Lung (tissue), 11 donors: ENCODE measurements at regions not wholly inside any gene's neighbourhood (a gene's known extent, or its start where the extent isn't known, plus 50 kb on each side); places are given as distances from the start of the nearest gene placed in this dataset.

Experiments
- ATAC-seq: fragments of 200-7000 bp; cut with Tn5 transposase; one replicate; pipeline ENCODE4 v1.9.1; 2020; ENCODE audit warnings: moderate number of reproducible peaks; ENCODE audit not compliant: insufficient read depth, low FRiP score
- DNase-seq, 3 donors: peaks; one replicate each; pipeline ENCODE4 v3.0.0-alpha.2; 2013 to 2017
- H3K27ac ChIP-seq, 2 donors: one replicate each; pipeline ENCODE4 v1.5.1; 2013; ENCODE audit warnings: mild to moderate bottlenecking in 2 of 2, moderate library complexity in 2 of 2, control low read depth in 1 of 2, inconsistent platforms in 1 of 2, low read depth in 1 of 2, low read length in 1 of 2
- H3K27me3 ChIP-seq, 3 donors: one replicate each; pipeline ENCODE4 v1.5.1; 2013; ENCODE audit warnings: low read length in 2 of 3; ENCODE audit not compliant: control insufficient read depth in 3 of 3, insufficient read depth in 3 of 3
- H3K36me3 ChIP-seq, 4 donors: one replicate each; pipeline ENCODE4 v1.5.1; 2013; ENCODE audit warnings: low read length in 4 of 4, mild to moderate bottlenecking in 1 of 4, moderate library complexity in 1 of 4; ENCODE audit not compliant: control insufficient read depth in 4 of 4, insufficient read depth in 4 of 4
- H3K4me1 ChIP-seq, 5 donors: one replicate each; pipeline ENCODE4 v1.5.1; 2013; ENCODE audit warnings: low read length in 5 of 5, mild to moderate bottlenecking in 2 of 5, moderate library complexity in 1 of 5; ENCODE audit not compliant: control insufficient read depth in 5 of 5, insufficient read depth in 5 of 5
- H3K4me3 ChIP-seq: one replicate; pipeline ENCODE4 v1.5.1; 2013; ENCODE audit warnings: mild to moderate bottlenecking, control low read depth, moderate library complexity
- H3K9ac ChIP-seq, 2 donors: one replicate each; pipeline ENCODE4 v1.5.1; 2013; ENCODE audit warnings: low read length in 2 of 2, control low read depth in 1 of 2; ENCODE audit not compliant: insufficient read depth in 1 of 2
- H3K9me3 ChIP-seq, 4 donors: one replicate each; pipeline ENCODE4 v1.5.1; 2013; ENCODE audit warnings: low read length in 3 of 4, mild to moderate bottlenecking in 1 of 4, moderate library complexity in 1 of 4; ENCODE audit not compliant: control insufficient read depth in 4 of 4, insufficient read depth in 3 of 4
- WGBS, 2 donors: extraction: QIAGEN DNeasy Blood & Tissue Kit; methylation state at CpG; one replicate each; pipeline ENCODE4 v1.1.7; 2013; 5-methylcytosine and 5-hydroxymethylcytosine counted together
- TF ChIP-seq, protein P1 (sequence below): IDR thresholded peaks from 2 replicates; pipeline ENCODE4 v1.5.1; 2012; ENCODE audit warnings: mild to moderate bottlenecking; ENCODE audit errors: control extremely low read depth, extremely low read depth
- donor health status: control.
- donor health status: control.
- donor health status: Bipolar disorder and iron deficiency.
- donor health status: healthy.
- donor health status: DM: yes; HTN: yes; CAD: no.

DNA sequence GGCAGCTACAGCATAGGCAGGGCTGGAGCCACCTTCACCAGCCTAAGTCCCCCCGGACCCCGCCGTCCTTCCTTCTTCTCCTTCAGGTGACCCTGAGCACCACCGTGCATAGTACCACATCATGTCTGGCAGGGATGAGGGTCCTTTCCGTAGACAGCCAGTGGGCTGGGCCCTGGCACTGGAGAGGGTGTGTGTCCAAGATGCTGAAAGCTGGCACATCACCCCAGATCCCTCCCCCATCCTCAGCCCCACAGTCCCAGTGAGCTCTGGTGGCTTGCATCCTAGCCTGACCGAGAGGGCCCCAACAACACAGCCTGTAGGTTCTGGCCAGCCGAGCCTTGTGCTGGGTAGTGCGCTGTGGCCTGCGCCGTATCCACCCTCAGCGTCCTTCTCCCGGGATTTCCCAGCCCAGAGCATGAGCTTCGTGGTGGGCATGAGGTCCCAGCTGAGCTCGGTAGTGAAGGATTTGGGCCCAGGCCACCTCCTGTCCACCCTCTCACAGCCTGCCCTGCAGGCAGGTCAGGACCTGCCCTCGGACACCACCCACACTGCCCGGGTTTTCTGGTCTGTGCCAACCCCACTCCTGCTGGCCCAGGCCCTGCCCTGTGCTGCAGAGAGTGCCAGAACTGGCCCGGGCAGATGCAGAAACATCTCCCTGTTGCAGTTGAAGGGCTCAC lies 1124.3 kb downstream of the BRD1 start:
- Histone ChIP-seq H3K27ac (no peak overlapping the region), H3K4me3 (no peak overlapping the region), H3K4me1 (peaks cover 0 to 5% (median 3%) of the 10 kb centered on the region in 5 donors), H3K27me3 (no peaks in the 10 kb centered on the region), H3K36me3 (no peaks in the 10 kb centered on the region), H3K9me3 (no peaks in the 10 kb centered on the region), H3K9ac (no peak overlapping the region)
- ATAC-seq (no peak), DNase-seq (no peak)
- TF ChIP-seq, protein P1, sequence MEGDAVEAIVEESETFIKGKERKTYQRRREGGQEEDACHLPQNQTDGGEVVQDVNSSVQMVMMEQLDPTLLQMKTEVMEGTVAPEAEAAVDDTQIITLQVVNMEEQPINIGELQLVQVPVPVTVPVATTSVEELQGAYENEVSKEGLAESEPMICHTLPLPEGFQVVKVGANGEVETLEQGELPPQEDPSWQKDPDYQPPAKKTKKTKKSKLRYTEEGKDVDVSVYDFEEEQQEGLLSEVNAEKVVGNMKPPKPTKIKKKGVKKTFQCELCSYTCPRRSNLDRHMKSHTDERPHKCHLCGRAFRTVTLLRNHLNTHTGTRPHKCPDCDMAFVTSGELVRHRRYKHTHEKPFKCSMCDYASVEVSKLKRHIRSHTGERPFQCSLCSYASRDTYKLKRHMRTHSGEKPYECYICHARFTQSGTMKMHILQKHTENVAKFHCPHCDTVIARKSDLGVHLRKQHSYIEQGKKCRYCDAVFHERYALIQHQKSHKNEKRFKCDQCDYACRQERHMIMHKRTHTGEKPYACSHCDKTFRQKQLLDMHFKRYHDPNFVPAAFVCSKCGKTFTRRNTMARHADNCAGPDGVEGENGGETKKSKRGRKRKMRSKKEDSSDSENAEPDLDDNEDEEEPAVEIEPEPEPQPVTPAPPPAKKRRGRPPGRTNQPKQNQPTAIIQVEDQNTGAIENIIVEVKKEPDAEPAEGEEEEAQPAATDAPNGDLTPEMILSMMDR = no peak
- WGBS, 2 donors = 86 to 95% methylated on average over 17 of the region's 17 CpGs

- Histone ChIP-seq H3K4me1 (peaks cover 0 to 5% (median 3%) of the 10 kb centered on the region in 5 donors), H3K36me3 (no peaks in the 10 kb centered on the region), H3K9me3 (no peaks in the 10 kb centered on the region), H3K27ac (no peak overlapping the region), H3K4me3 (no peak overlapping the region), H3K27me3 (no peaks in the 10 kb centered on the region), H3K9ac (no peak overlapping the region)
- DNase-seq (peak; percentile 65 to 86 (median 73)), ATAC-seq (no peak)
- WGBS, 2 donors = 31 to 46% methylated on average over 25 to 26 of the region's 26 CpGs
- TF ChIP-seq, protein P1 = no peak
Measured at GRCh38 chr22:48702573-48703264, 1125.0 kb downstream of the BRD1 start.

- no peaks in the 10 kb centered on the region for H3K27me3 ChIP-seq
- peaks cover 0 to 5% (median 3%) of the 10 kb centered on the region in 5 donors for H3K4me1 ChIP-seq
- no peaks in the 10 kb centered on the region for H3K36me3 ChIP-seq
- no peak for DNase-seq
- TF ChIP-seq, protein P1 = no peak
- 88 to 89% methylated on average over 23 of the region's 23 CpGs for WGBS, 2 donors
- H3K9me3 ChIP-seq = no peaks in the 10 kb centered on the region
- H3K9ac ChIP-seq = peak overlapping the region in 1 of 2 donors; percentile 8
- H3K27ac ChIP-seq = no peak overlapping the region
- no peak for ATAC-seq
- H3K4me3 ChIP-seq = no peak overlapping the region
Measured at GRCh38 chr22:48701296-48702030, 1126.2 kb downstream of the BRD1 start.
